ENCODE measurements at regions not wholly inside any gene's neighbourhood (a gene's known extent, or its start where the extent isn't known, plus 50 kb on each side); places are given as distances from the start of the nearest gene placed in this dataset.
"Not testable (repeated sequence)": the region's sequence is repeated elsewhere in the genome, so short reads cannot be mapped to it uniquely, and the experiment has no call there.

DNA sequence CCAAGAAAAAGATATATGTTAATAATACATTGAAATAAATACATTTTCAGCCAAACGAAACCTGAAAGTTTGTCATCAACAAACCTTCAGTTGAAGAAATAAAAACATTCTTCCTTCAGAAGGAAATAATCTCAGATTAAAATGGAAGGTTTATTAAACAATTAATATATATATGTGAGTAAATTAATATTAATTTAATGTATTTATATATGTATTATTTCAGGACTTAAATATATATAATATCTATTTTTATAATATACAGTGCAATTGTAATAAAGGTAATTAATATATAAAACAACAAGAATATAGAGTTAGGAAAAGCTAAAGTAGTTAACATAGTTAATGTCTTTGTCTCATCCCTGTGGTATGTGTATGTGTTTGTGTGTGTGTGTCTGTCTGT is 102.2 kb upstream of the CDC14C start:
- DNase-seq (ENCODE audit: low spot score), result no peak

DNA sequence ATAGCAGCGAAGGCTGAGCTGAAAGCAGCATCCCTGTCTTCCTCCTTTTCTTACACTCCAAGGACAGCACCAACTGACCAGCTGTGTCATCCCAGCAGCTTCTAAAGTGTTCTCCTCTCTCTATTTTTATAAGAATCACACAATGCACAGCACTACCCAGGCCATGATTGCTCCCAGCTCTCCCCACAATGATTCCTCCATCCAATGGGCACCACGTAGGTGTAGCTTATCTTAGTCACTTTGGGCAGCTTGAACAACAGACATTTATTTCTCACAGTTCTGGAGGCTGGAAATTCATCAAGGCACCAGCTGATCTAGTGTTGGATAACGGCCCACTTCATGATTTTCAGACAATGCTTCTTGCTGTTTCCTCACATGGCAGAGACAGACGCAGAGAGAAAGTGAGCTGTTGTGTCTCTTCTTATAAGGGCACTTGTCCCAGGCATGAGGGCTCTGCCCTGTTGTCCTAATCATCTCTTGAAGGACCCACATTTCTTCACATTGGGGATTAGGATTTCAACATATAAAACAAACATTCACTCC is 92.0 kb upstream of the CDC14C start:
- no peak for DNase-seq (ENCODE audit: low spot score)

DNA sequence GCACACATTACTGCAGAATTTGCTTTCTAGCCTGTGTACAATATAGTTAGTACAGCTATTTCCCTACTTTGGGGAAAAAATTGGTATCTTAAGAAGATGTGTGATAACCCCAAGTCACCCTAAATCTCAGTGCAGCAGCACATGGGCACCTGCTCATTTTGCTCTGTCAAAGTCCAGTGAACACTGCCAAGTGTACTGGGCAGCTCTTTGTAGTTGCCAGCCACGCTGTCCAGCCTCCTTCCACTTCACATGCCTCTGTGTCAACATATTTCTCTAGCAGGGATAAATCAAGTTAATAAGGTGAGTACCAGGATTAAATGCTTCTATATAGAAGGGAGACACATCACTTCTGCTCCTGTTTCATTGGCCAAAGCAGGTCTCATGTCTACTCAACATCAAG is 87.1 kb upstream of the CDC14C start:
- DNase-seq (ENCODE audit: low spot score), result no peak

DNA sequence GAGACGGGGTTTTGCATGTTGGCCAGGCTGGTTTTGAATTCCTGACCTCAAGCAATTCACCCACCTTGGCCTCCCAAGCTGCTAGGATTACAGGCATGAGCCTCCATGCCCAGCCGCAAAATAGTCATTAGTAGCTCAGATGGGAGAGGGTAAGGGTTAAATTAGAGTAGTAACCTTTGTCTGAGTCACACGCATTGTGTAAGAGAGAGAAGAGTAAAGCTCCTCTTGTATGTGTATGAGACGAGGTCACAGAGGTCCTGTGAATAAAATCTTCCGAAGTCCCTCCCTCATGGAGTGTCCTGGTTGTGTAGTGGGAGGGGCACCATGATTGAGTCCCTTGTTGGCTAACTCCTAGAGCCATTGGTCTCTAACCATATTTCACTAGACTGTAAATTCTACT is 85.2 kb upstream of the CDC14C start:
- DNase-seq (ENCODE audit: low spot score), result no peak

DNA sequence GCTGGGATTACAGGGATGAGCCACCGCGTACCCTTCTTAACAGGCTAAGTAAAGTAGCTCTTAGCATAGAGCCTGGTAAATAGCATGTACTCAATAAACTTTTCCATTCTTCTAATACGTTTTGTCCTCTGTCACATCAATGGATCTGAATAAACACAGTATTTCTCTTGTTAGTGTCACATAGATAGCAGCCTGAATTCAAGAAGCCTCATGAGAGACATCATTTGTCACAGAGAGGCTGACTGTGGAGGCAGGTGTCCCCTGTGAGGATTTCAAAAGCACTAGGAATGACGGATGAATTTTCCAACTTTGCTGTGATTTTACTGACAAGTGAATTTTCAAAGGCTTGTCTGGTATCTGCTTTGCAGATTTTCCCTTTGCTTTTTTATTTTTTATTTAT is 82.6 kb upstream of the CDC14C start:
- no peak for DNase-seq (ENCODE audit: low spot score)

DNA sequence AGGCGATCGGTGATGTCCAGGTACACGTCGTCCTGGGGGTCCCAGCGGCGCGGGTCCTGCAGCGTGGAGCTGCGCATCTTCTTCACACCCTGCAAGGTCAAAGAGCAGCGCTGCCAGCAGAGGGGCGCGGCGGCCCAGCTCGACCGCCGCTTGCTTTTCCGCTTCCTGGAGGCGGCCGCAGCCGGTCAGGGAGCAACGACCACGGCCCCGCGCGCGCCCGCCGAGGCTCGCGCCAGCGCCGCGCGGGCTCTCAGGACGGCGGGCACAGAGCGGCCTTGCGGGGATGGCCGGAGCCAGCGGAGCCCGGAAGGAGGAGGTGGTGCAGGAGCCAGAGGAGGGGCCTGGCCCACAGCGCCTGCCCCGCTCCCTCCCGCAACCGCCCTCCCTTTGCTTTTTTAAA is 76.4 kb upstream of the CDC14C start:
- no peak for DNase-seq (ENCODE audit: low spot score)

DNA sequence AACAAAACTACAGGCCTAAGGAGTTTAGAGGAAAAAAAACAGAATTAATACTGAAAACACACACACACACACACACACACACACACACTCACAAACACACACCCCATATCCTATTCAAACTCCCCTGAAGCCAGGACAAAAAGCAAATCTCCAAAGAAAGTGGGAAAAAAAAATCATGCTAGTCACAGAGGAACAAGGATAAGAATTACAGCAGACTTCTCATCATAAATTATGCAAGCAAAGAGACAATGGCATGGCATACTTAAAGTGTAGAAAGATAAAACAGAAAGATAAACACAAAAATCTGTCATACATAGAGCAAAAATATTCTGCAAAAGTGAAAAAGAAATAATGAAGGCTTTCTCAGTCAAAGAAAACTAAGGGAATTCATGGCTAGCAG is 63.9 kb upstream of the CDC14C start:
- not testable (repeated sequence) for DNase-seq (ENCODE audit: low spot score)

DNA sequence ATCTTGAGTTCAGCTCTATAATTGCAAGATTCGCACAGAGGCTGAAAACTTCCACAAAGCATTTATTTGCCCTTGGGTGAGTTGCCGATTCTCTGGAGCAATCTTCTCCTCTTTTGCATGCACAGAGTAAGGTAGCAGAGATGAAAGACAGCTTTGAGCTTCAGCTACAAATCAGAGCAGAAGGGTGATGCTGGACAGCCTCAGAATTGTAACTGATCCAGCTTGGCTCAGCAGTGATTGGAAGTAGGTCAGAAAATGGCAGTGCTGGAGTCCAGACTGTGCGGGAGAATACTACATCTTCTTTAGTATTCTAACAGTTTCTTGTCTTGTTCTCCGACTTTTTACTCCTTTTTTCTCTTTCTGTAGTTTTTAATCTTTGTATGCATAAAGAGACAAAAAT is 55.4 kb upstream of the CDC14C start:
- DNase-seq (ENCODE audit: low spot score), result no peak

DNA sequence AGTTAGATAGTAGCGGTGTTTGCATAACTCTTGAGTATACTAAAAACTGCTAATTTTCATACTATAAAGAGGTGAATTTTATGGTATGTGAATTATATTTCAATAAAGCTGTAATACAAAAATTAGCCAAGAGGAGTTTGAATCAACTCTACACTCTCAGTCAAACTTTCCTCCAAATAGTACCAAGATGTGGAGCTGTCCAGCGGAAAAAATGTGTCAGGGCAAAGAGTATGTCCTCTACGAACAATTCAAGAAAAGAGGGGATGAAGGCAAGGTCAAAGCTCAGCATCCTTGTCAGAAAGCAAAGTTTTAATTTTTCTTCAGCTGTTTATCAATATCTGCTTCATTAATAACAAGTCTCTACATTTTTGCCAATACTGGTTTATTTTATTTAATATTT is 51.8 kb upstream of the CDC14C start:
- no peak for DNase-seq (ENCODE audit: low spot score)

Data from GM03348 (cell line).